WERI-Rb-1 (cell line): ENCODE measurements at regions not wholly inside any gene's neighbourhood (a gene's known extent, or its start where the extent isn't known, plus 50 kb on each side); places are given as distances from the start of the nearest gene placed in this dataset.
"Not testable (repeated sequence)": the region's sequence is repeated elsewhere in the genome, so short reads cannot be mapped to it uniquely, and the experiment has no call there.

ENCODE experiments used
- DNase-seq: peaks from one replicate; pipeline ENCODE4 v3.0.0-alpha.2; 2020
- H3K27ac ChIP-seq: fragments of 250-450 bp; sonication (Bioruptor Pico); 2 replicates; pipeline ENCODE4 v1.5.1; 2020; ENCODE audit warnings: mild to moderate bottlenecking, moderate library complexity
- H3K27me3 ChIP-seq: fragments of 250-450 bp; sonication (Bioruptor Pico); 2 replicates; pipeline ENCODE4 v1.5.1; 2021; ENCODE audit warnings: mild to moderate bottlenecking, low read depth, moderate library complexity; ENCODE audit not compliant: insufficient read depth, severe bottlenecking
- H3K36me3 ChIP-seq: fragments of 250-450 bp; sonication (Bioruptor Pico); 2 replicates; pipeline ENCODE4 v1.5.1; 2020; ENCODE audit warnings: mild to moderate bottlenecking, moderate library complexity
- H3K4me3 ChIP-seq: 2 replicates; pipeline ENCODE4 v1.5.1; 2011; ENCODE audit warnings: low read depth, mild to moderate bottlenecking, control low read depth, low read length
- H3K9me3 ChIP-seq: fragments of 250-450 bp; sonication (Bioruptor Pico); 2 replicates; pipeline ENCODE4 v1.5.1; 2021; ENCODE audit warnings: mild to moderate bottlenecking, moderate library complexity; ENCODE audit not compliant: severe bottlenecking
- TF ChIP-seq, protein P1 (sequence below): IDR thresholded peaks from 2 replicates; pipeline ENCODE4 v1.5.1; 2011; ENCODE audit warnings: low read depth, mild to moderate bottlenecking, control low read depth, inconsistent platforms, low read length

DNA sequence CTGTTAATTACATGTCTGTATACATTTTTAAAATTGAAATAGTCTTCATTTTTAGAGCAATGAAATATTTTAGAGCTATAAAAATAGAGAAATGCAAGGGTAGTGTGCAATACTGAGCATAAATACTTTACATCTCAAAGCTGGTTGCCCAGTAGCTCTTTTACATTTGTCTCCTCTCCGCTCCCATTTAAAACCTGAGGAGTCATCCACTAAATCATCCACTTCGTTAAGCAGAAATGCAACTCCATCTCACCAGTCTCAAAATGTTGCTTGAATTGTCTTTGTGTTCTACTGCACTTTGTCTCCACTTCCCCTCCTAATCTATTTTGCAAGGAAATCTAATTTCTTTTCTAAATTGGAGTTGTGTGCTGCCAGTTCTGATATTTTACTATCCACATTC is 563.6 kb downstream of the VGLL3 start:
- TF ChIP-seq, protein P1, sequence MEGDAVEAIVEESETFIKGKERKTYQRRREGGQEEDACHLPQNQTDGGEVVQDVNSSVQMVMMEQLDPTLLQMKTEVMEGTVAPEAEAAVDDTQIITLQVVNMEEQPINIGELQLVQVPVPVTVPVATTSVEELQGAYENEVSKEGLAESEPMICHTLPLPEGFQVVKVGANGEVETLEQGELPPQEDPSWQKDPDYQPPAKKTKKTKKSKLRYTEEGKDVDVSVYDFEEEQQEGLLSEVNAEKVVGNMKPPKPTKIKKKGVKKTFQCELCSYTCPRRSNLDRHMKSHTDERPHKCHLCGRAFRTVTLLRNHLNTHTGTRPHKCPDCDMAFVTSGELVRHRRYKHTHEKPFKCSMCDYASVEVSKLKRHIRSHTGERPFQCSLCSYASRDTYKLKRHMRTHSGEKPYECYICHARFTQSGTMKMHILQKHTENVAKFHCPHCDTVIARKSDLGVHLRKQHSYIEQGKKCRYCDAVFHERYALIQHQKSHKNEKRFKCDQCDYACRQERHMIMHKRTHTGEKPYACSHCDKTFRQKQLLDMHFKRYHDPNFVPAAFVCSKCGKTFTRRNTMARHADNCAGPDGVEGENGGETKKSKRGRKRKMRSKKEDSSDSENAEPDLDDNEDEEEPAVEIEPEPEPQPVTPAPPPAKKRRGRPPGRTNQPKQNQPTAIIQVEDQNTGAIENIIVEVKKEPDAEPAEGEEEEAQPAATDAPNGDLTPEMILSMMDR: no peak
- Histone ChIP-seq H3K27me3 (no peaks in the 10 kb centered on the region), H3K9me3 (no peaks in the 10 kb centered on the region), H3K4me3 (no peak overlapping the region), H3K27ac (no peak overlapping the region), H3K36me3 (no peaks in the 10 kb centered on the region)
- DNase-seq: no peak

DNA sequence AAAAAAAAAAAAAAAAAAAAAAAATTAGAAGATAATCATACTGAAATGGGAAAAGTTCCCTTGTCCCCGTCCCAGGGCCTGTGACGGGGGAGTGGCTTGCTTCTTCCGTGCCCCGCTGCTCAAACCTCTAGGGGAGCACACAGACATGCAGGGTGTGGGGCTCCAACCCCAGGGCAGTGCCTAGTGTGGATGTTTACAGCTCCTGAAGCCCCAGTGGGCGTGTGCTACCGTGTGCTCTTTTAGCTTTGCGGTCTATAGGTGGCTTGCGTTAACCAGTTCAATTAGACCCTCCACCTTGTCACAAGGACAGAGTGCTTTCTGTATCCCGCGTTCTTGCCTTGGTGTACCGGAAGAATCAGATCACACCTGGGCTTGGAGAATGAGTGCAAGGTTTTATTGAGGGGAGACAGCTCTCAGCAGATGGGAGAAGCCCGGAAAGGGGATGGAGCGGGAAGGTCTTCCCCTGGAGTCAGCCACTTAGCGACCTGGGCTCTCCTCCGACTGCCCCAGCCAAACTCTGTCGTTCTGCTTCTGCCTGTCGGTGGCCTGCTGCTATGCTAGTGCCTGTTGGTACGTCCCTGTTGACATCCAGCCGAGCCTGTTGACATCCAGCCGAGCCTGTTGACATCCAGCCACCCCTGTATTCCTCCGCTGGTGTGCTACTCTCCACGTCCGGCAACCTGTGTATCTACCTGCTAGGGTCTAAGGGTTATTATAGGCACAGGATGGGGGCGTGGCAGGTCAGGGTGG is 569.8 kb downstream of the VGLL3 start:
- Histone ChIP-seq H3K27me3 (no peaks in the 10 kb centered on the region), H3K4me3 (no peak overlapping the region), H3K9me3 (no peaks in the 10 kb centered on the region), H3K36me3 (no peaks in the 10 kb centered on the region), H3K27ac (no peak overlapping the region)
- DNase-seq: no peak
- TF ChIP-seq, protein P1: no peak

DNA sequence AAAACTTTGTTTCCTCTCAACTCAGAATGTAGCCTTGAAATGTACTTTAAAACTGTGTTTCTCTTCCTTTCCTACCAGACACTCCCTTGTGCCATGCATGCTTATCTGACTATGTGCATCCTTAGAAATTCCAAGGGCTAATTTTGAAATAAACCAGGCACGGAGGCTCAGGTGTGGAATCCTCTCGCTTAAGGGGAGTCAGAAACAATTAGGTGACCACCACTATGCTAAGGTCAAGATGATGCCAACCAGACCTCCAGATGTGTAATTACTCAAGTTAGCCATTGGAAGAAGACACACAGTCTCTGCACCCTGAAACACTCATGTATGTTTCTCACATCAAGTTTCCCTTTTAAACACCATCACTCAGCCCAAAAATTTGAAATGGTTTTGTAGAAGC is 572.1 kb downstream of the VGLL3 start:
- Histone ChIP-seq H3K36me3 (no peaks in the 10 kb centered on the region), H3K9me3 (no peaks in the 10 kb centered on the region), H3K4me3 (no peak overlapping the region), H3K27ac (no peak overlapping the region), H3K27me3 (no peaks in the 10 kb centered on the region)
- TF ChIP-seq, protein P1: no peak
- no peak for DNase-seq

DNA sequence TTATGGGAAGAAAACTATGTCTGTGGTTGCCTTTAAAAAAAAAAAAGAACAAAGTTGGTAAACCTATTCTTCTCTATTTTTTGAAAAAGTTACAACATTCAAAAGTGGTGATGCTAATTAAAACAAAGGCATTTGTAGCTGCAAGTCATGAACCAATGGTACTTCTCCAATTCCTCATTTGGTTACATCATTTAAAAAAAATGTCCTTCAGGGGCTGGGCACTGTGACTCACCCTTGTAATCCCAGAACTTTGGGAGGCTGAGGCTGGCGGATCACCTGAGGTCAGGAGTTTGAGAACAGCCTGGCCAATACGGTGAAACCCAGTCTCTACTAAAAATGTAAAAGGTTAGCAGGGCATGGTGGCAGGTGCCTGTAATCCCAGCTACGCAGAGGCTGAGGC is 574.6 kb downstream of the VGLL3 start:
- TF ChIP-seq, protein P1: no peak

DNA sequence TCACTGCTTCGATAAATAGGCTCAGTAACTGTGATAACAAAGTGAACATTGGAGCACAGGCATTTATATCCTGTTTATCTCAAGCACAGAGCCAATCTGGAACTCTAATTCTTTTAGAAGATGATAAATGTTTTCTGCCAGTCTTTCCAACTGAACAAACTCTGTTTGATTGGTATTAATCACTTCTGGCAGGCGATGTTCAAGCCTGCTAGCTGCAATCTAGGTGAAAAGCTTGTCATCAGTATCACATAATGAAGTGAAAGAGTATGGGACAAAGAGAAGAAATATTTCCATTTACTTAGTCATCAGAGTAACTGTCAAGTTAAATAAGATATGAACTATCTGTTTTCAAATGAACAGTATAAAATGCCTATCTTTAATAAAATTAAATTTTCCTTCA is 577.3 kb downstream of the VGLL3 start:
- H3K9me3 ChIP-seq: no peaks in the 10 kb centered on the region
- no peak overlapping the region for H3K4me3 ChIP-seq
- DNase-seq: no peak
- no peak overlapping the region for H3K27ac ChIP-seq
- no peaks in the 10 kb centered on the region for H3K36me3 ChIP-seq
- no peaks in the 10 kb centered on the region for H3K27me3 ChIP-seq
- TF ChIP-seq, protein P1: no peak

More for the DNA sequence above, 574.6 kb downstream of the VGLL3 start:
- no peaks in the 10 kb centered on the region for H3K36me3 ChIP-seq
- no peak overlapping the region for H3K4me3 ChIP-seq
- DNase-seq: no peak
- H3K27me3 ChIP-seq: no peaks in the 10 kb centered on the region
- no peaks in the 10 kb centered on the region for H3K9me3 ChIP-seq
- no peak overlapping the region for H3K27ac ChIP-seq

DNA sequence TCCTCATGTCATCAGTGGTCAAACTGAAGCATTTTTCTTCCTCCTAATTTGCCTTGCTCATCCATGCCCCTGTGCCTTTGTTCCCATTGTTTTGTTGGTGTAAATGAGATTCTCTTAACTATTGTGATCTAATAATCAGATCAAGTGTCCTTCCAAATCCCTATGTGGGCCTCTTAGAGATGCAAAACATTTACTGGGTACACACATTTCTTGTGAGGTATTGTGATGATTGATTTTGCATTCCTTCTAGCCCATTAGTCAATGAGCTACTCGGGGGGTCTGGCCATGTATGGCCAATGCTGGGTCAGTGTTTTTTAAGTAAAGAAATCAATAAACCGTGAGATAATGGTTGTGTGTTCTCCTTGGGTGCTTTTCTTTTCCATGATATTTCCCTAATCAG is 580.4 kb downstream of the VGLL3 start:
- Histone ChIP-seq H3K36me3 (no peaks in the 10 kb centered on the region), H3K4me3 (no peak overlapping the region), H3K27me3 (no peaks in the 10 kb centered on the region), H3K9me3 (no peaks in the 10 kb centered on the region), H3K27ac (no peak overlapping the region)
- TF ChIP-seq, protein P1: no peak
- DNase-seq: no peak

DNA sequence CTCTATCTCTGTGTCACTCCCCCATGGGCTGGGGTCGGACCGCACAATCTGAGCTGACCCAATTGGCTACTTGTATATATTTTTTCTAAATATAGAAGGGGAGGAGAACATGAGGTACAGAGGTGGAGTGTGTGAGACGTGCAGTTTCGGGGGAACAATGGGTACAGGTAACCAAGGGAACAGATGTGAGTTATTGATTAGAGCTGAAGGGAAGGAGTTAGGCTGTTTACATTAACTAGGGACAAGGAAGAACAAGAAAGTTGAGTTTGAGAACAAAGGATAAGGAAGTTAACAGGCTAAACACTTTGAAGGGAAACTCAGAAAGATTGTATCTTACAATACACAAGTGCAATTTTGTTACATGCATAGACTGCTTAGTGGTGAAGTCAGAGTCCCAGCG is 601.2 kb downstream of the VGLL3 start:
- H3K27ac ChIP-seq, H3K27me3 ChIP-seq, H3K9me3 ChIP-seq, DNase-seq, H3K36me3 ChIP-seq, H3K4me3 ChIP-seq: not testable (repeated sequence)
